ENCODE measurements at regions not wholly inside any gene's neighbourhood (a gene's known extent, or its start where the extent isn't known, plus 50 kb on each side); places are given as distances from the start of the nearest gene placed in this dataset.

DNA sequence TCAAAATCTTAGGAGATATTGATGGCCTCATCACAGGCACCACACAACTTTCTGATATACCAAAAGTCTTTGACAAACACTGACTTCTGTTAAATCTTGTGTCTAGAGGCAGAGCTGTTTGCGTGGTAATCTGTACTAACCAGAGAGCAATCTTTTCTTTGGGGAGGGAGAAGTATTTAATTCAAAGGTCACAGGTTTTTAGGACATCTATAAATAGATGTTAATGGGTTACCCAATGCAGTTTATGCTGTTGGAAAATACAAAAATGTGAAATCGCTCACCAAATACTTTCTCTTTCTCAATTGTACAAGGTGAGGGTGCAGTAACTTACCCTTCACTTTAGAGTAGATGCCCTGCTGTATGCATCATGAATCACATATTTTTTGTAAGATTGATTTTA, 510.5 kb downstream of the NSUN3 start:
- no peak overlapping the region for H3K4me3 Mint-ChIP-seq
- TF ChIP-seq, protein P1, sequence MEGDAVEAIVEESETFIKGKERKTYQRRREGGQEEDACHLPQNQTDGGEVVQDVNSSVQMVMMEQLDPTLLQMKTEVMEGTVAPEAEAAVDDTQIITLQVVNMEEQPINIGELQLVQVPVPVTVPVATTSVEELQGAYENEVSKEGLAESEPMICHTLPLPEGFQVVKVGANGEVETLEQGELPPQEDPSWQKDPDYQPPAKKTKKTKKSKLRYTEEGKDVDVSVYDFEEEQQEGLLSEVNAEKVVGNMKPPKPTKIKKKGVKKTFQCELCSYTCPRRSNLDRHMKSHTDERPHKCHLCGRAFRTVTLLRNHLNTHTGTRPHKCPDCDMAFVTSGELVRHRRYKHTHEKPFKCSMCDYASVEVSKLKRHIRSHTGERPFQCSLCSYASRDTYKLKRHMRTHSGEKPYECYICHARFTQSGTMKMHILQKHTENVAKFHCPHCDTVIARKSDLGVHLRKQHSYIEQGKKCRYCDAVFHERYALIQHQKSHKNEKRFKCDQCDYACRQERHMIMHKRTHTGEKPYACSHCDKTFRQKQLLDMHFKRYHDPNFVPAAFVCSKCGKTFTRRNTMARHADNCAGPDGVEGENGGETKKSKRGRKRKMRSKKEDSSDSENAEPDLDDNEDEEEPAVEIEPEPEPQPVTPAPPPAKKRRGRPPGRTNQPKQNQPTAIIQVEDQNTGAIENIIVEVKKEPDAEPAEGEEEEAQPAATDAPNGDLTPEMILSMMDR (IDR thresholded peaks at IDR 0.05; ENCODE audit: unreplicated experiment in 3 of 3), result no peak

GRCh38 chr3:94587291-94587690, 524.4 kb downstream of the NSUN3 start:
- no peak overlapping the region for H3K27ac Mint-ChIP-seq
- H3K36me3 Mint-ChIP-seq (ENCODE audit: low read depth), result no peaks in the 10 kb centered on the region
- H3K4me3 Mint-ChIP-seq, result no peak overlapping the region
- TF ChIP-seq, protein P1 (IDR thresholded peaks at IDR 0.05; ENCODE audit: unreplicated experiment in 3 of 3), result no peak
- H3K4me1 Mint-ChIP-seq, result no peaks in the 10 kb centered on the region
- H3K27me3 Mint-ChIP-seq (ENCODE audit: low read depth), result no peaks in the 10 kb centered on the region
- H3K9me3 Mint-ChIP-seq, result no peaks in the 10 kb centered on the region

More for the DNA sequence above, 510.5 kb downstream of the NSUN3 start:
- Mint-ChIP-seq H3K27me3 (ENCODE audit: low read depth) (no peaks in the 10 kb centered on the region), H3K9me3 (no peaks in the 10 kb centered on the region), H3K36me3 (ENCODE audit: low read depth) (no peaks in the 10 kb centered on the region), H3K4me1 (no peaks in the 10 kb centered on the region), H3K27ac (no peak overlapping the region)

DNA sequence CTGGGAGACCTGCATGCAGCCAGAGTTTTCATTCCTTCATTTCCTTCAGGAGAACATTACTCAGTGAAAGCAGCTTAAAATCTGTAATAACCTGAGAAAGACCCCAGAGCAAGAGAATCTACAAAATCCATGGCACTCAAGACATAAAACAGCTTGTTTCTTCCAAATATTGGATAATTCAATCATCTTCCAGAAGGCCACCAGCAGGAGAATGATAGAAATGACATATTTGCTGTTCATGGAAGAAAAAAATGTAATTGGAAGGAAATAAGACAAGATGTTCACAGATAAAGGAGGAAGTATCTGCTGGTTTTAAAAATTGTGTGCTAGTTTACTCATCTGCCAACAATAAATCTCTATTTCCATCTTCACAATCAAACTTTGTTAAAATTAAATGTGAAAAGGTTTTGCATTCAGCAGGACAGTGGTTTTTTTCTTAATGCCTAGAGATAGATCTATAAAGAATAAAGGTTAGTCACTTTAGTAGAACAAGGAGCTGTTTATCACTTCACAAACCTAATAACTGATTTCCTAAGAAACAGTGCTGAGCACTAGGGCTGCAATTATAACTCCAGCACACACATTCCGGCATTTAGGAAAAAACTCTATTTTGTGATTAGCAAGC, 530.8 kb downstream of the NSUN3 start:
- Mint-ChIP-seq H3K36me3 (ENCODE audit: low read depth) (no peaks in the 10 kb centered on the region), H3K4me3 (no peak overlapping the region), H3K27ac (no peak overlapping the region), H3K9me3 (no peaks in the 10 kb centered on the region), H3K27me3 (ENCODE audit: low read depth) (no peaks in the 10 kb centered on the region), H3K4me1 (no peaks in the 10 kb centered on the region)
- TF ChIP-seq, protein P1 (IDR thresholded peaks at IDR 0.05; ENCODE audit: unreplicated experiment in 3 of 3), result no peak

DNA sequence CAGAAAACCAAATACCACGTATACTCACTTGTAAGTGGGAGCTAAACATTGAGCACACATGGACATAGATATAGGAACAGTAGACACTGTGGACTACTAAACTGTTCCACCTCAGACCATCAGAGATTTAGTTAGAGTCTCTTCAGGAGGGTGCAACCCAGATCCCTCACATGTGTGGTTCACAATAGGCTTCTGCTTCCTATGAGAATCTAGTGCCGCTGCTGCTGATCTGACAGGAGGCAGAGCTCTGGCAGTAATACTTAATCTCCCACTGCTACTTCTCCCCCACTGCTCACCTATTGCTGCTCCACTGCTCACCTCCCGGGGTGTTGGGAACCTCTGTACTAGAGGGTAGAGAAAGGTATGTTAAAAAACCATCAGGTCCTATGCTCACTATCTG, 533.3 kb downstream of the NSUN3 start:
- Mint-ChIP-seq H3K4me1 (no peaks in the 10 kb centered on the region), H3K27ac (no peak overlapping the region), H3K27me3 (ENCODE audit: low read depth) (no peaks in the 10 kb centered on the region), H3K4me3 (no peak overlapping the region), H3K36me3 (ENCODE audit: low read depth) (no peaks in the 10 kb centered on the region), H3K9me3 (peaks cover 6% of the 10 kb centered on the region)
- TF ChIP-seq, protein P1 (IDR thresholded peaks at IDR 0.05; ENCODE audit: unreplicated experiment in 3 of 3), result no peak

- H3K4me1 Mint-ChIP-seq, result no peaks in the 10 kb centered on the region
- H3K4me3 Mint-ChIP-seq, result no peak overlapping the region
- TF ChIP-seq, protein P1 (IDR thresholded peaks at IDR 0.05; ENCODE audit: unreplicated experiment in 3 of 3), result no peak
- no peaks in the 10 kb centered on the region for H3K27me3 Mint-ChIP-seq (ENCODE audit: low read depth)
- H3K36me3 Mint-ChIP-seq (ENCODE audit: low read depth), result no peaks in the 10 kb centered on the region
- H3K9me3 Mint-ChIP-seq, result peaks cover 6% of the 10 kb centered on the region
- H3K27ac Mint-ChIP-seq, result no peak overlapping the region
Observed at GRCh38 chr3:94596887-94597566, 534.2 kb downstream of the NSUN3 start.

DNA sequence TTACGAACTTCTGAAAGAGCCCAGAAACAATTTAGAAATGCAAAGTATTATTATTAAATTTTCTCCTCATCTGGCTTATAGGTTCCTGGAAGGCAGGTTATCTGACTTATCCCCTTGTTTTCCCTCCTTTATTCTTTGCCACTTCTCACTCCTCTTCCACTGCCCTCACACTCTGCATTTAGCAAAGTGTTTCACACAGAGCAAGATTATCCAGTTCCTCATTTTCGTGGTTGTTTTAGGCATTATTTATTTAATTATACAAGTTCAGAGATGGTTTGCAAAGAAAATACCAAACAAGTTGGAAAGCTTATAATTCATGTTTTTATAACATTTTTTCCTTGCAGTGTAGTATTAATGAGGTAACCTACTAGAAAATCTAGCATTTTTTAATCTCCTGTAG, 544.9 kb downstream of the NSUN3 start:
- Mint-ChIP-seq H3K9me3 (no peaks in the 10 kb centered on the region), H3K36me3 (ENCODE audit: low read depth) (no peaks in the 10 kb centered on the region), H3K4me3 (no peak overlapping the region), H3K27ac (no peak overlapping the region), H3K27me3 (ENCODE audit: low read depth) (no peaks in the 10 kb centered on the region), H3K4me1 (no peaks in the 10 kb centered on the region)
- TF ChIP-seq, protein P1 (IDR thresholded peaks at IDR 0.05; ENCODE audit: unreplicated experiment in 3 of 3), result no peak
